GM18508 (cell line): ENCODE measurements at regions not wholly inside any gene's neighbourhood (a gene's known extent, or its start where the extent isn't known, plus 50 kb on each side); places are given as distances from the start of the nearest gene placed in this dataset.

Experiments
- ATAC-seq: cut with Tn5 transposase; IDR thresholded peaks from one replicate; pipeline ENCODE4 v1.9.1; 2021; ENCODE audit warnings: moderate number of reproducible peaks; ENCODE audit not compliant: insufficient read depth, unreplicated experiment

- peak; percentile 64 for ATAC-seq
These were observed 234.8 kb upstream of the JADE1 start for GRCh38 chr4:128574706-128575105.

DNA sequence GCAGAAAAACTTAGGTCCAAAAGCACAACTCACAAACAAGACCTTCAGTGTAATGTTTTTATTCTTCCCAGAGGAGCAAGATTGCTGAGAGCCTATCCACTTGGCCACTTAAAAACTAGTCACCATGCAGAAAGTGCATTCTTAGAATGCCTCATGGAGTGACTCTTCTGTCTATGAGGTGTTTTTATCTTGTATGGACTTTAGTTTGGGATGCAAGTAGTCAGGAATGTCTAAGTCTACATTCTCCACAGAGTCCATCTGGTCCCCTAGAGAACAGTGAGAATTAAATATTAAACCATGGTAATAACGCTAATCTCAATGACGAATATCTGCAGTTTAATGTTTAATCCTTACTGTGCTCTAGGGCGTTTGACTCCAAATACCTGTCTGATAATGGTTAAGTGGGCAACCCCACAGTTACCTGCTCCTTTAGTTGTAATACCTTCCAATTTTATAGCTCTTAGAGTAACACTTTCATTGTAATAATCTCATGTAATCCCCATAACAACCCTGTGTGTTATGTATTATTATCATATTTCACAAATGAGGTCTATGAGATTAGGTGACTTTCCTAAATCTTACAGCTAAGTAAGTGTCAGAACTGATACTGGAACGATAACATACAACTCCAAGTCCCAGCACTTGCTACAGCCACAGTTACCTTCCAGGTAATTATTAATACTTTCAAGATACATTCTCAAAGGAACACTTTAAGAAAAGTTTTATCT is 235.6 kb upstream of the JADE1 start:
- no peak for ATAC-seq

DNA sequence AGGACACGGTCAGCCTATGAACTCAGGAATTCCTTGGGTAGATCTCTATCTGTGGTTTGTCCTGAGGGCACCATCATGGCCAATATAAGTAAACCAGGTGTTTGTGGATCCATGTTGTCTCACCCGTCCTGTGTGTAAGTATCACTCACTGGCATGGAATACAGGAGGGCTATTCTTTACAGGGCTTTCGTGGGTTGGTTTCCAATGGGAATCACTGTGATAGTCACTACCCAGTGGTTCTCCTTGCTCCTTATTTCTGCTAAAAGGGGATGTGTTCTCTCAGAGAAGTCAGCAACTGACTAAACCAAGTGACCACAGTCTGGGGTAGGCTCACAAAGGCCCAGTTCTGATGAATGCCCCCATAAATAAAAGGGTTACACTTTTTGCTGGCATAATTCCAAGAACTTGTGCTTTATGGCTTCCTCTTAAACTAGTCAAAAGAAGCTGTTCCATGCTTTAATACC is 236.7 kb upstream of the JADE1 start:
- ATAC-seq: no peak

- no peak for ATAC-seq
These were observed 237.8 kb upstream of the JADE1 start for GRCh38 chr4:128571747-128572146.

GRCh38 chr4:128570387-128570975 is 239.0 kb upstream of the JADE1 start:
- no peak for ATAC-seq

DNA sequence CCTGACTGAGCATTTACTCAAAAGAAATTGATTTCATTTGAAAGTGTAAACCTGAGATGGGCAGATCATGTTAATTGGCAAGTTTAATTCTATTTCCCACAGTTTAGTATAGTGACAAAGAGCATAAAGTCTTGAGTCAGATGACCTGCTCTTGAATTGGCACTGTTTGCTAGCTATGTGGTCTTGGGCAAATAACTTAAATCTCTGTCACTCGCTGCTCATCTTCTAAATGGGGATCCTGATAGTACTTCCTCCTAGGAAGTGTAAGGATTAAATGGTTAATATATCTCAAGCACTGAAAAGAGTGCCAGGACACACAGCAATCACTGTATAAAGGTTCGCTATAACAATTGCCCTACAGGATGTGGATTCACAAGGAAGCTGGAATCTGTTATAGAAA is 242.8 kb upstream of the JADE1 start:
- no peak for ATAC-seq

DNA sequence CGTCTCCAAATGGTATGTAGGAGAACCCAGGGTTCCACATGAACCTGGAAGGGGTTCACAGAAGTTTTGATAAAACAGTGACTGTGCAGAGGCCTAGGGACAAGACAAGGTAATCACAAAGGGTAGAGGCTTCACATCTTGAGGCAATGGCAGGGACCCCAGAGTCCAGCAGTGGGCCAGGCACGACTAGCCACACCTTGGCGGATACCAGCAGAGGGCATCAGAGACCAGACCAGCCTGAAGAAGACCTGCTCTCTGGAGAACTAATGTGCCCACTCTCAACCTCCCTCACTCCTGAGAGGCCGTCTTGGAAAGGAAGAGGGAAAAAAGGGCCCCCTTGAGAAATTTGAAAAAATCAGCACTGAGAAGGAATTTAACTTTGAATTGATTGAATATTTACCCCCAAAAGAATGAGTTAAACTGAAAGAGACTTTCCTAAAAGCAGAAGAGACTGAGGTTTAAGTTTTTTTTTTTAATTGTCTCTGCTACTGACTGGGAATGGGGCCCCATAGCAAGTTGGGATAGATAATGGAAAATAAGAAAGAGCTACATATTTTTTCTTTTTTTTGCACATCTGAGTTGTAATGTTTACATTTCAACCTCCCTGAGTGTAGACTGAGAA is 243.8 kb upstream of the JADE1 start:
- no peak for ATAC-seq

GRCh38 chr4:128565054-128565453 is 244.4 kb upstream of the JADE1 start:
- no peak for ATAC-seq

DNA sequence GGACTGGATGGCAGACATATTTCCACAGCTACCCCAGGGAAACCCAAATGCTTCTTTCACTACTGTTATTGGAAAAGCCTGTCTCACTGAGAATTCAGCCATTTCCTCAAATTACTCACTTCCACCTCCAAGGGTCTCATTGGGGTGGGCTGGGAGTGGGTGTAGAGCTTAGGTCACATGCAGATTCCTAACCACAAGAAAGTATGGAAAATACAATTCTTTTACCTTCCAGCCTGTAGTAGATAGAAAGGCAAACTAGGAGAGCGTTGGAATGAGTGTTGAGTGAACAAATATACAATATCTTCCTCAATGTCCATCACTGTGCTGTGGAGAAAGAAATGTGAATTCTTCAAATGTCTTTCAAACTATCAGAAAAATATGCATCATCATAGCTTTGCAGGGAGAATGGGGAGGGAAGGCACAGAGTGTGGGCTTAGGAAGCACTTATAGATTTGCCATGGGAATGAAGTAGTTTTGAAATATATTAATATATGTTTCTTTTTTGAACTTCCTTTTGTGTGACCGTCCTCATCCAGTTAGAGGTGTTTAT is 245.3 kb upstream of the JADE1 start:
- ATAC-seq: no peak

GRCh38 chr4:128560754-128561495 is 248.6 kb upstream of the JADE1 start:
- no peak for ATAC-seq

GRCh38 chr4:128558896-128559679 is 250.4 kb upstream of the JADE1 start:
- ATAC-seq: no peak

DNA sequence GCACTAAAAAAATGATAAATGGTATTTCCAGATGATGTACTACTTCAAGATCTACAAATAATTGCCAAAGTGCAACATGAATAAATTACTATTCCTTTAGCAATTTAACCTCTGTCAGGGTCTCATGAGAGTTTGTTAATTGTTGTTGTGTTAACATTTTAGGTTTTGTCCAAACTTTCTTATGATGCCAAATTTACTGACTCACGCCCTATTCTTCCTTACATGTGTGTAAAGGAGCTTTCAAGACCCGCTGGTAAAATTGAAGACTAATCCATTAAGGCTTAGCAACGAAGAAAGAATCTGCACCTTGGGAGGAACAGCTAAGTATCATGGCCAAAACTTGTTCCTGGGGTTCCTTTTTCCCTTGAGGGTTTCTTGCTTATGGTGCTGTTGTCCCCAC is 252.7 kb upstream of the JADE1 start:
- ATAC-seq: no peak

DNA sequence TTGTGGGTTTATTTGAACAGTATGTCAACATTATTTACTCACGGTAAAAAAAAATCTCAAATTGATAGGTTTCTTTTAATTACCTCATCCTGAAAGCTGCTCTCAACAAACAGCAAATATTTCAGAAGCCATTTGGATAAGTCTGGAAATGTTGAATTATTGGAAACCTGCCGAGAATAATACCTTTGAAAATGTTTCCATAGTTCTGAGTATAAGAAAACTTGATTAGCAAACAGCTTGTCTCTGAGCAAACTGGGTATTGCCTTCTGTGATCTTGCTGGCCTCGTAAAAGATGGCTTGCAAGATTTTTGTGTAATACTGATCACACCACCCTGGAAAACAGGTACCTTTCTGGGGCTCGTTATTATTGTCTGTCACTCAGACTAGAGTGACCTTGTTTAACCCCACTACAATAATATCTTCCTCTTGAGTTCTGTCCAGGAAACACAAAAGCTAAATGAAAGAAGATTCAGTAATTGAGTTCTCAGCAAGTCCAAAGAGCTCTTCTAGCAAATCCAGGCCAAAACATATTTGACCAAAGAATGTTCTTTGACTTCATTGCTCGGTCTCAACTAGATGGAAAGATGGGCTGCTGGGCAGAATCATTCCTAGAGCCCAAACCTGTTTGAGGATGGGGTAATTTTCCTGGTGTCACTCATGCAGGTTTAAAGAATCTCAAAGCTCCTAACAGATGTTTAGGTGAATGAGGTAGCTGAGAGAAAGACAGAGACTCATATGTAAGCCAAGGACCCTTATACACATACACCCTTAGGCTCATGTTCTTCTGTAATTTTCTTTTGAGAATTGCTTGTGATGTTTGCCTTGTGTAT is 255.6 kb upstream of the JADE1 start:
- ATAC-seq: no peak

DNA sequence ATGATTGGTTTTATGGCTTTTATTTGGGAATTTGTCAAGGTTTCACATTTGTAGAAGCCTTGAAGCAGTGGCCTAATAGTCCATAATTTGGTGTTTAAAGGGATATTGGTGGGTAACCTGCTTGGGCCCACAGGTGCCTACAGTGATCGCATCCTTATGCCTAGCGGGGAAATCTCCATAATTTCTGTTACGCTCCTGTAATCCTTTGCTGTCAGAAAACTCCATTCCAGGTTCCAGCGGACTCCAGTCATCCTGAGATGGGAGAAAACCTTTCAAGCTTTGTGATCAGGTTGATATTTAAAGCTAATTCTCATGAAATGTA is 257.0 kb upstream of the JADE1 start:
- ATAC-seq: no peak

DNA sequence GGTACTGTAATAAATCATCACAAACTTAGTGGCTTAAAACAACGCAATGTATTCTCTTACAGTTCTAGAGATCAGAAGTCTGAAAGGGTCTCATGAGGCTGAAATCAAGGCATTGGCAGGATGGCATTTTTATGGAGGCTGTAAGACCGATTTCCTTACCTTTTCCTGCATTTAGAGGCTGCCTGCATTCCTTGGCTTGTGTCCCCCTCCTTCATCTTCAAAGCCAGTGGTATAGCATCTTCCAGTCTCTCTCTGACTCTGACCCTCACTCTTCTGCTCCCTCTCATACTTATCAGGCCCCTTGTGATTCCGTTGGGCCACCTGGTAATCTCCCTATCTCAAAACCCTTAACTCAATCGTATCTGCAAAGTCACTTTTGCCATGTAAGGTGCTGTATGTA is 258.2 kb upstream of the JADE1 start:
- no peak for ATAC-seq

DNA sequence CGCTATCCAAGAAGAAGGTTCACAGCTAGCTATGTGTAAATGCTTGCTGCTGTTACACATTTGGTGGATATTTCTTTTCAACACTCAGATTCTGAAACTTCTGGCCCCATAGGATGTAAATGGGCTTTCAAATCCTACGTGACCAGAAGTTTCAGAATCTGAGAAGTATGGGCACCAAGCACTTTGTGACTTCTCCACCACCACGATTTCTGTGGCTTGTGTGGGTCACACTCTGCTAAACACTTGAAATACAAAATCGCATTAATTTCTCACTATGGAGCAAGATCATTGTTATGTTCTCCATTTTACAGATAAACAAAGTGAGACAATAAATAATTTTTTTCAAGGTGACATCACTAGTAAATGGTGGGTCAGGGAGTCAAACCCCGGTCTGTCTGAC is 259.4 kb upstream of the JADE1 start:
- no peak for ATAC-seq

- no peak for ATAC-seq
These were observed 259.9 kb upstream of the JADE1 start for GRCh38 chr4:128549636-128550035.

DNA sequence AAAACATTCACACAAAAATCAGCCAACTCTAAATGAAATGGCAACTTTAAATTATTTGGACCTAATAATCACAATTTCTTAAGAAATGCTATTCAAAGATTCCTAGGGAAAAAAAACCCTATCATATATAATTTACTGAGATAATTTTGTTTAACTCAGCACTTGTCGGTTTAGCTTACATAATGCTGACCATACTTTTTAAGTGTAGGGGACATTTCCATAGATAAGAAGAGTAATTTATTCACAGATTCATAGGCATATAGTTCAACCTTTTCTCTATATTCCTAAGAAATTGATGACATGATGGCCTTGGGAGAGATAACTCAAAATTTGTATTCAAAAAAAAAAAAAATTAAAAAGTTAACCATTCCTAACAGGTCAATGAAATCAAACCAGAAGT is 260.8 kb upstream of the PGRMC2 start:
- ATAC-seq: no peak

DNA sequence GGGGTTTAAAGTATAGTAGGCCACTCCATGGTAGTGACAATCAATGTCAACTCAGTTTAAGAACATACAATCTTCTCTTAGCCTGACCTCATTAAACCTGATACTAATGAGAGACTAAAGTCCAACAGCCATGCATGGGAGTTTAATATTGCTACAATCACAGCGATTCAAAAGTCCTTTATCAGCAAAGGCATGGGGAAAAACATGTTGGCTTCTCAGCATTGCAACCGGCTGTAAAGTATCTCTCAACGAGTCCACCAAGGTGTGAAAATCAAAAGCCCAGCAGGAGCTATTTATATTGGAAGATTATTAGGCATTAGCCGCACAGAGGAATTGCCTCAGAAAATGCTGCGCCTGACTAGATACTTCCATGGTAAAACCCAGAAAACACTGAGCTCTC is 256.7 kb upstream of the PGRMC2 start:
- ATAC-seq: no peak
